Upper lobe of left lung (tissue), 4 donors: ENCODE measurements at regions not wholly inside any gene's neighbourhood (a gene's known extent, or its start where the extent isn't known, plus 50 kb on each side); places are given as distances from the start of the nearest gene placed in this dataset.

Experiments
- CTCF ChIP-seq, 6 experiments: fragments of 450-650 bp in 4 of 6; fragments of 200-600 bp in 2 of 6; sonication (generic) in 2 of 6; IDR thresholded peaks; one replicate each; pipeline ENCODE4 v1.5.1; 2016 to 2019; ENCODE audit warnings: antibody characterized with exemption in 6 of 6
- EP300 ChIP-seq, 4 donors: sonication (generic); formaldehyde crosslinking; IDR thresholded peaks; one replicate each; pipeline ENCODE4 v1.5.1; 2017; ENCODE audit warnings: antibody characterized with exemption in 4 of 4, control low read depth in 2 of 4

- no peak for TF ChIP-seq CTCF (IDR thresholded peaks at IDR 0.05)
- TF ChIP-seq EP300 (IDR thresholded peaks at IDR 0.05): no peak
These were observed 170.0 kb upstream of the RGMB start for GRCh38 chr5:98603456-98603855.
